HG02763 (cell line): ENCODE measurements at regions not wholly inside any gene's neighbourhood (a gene's known extent, or its start where the extent isn't known, plus 50 kb on each side); places are given as distances from the start of the nearest gene placed in this dataset.

Experiments
- ATAC-seq: cut with Tn5 transposase; IDR thresholded peaks from one replicate; pipeline ENCODE4 v1.9.1; 2021; ENCODE audit warnings: mild to moderate bottlenecking, moderate library complexity; ENCODE audit not compliant: unreplicated experiment

DNA sequence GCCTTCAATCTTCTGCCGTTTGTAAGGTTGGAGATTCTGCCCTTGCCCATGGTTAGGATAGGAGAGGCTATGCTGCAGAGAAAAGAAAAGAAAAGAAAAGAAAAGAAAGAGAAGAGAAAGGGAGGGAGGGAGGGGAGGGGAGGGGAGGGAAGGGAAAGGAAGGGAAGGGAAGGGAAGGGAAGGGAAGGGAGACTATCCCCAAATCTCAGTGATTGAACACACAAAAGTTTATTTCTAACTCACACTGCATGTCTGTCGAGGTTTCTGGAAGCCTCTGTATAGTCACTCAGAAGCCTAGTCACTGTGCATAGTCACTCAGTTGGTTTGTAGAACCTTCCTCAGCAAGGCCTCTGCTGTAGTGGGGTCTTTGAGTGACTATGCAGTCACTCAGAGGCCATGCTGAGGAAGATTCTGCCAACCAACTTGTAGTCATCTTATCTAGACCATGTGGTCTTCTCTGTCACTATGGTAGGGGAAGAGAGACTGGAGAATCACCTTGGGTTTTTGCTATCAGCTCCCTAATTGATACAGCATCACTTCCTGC lies 52.3 kb upstream of the ABCC9 start:
- ATAC-seq: no peak

DNA sequence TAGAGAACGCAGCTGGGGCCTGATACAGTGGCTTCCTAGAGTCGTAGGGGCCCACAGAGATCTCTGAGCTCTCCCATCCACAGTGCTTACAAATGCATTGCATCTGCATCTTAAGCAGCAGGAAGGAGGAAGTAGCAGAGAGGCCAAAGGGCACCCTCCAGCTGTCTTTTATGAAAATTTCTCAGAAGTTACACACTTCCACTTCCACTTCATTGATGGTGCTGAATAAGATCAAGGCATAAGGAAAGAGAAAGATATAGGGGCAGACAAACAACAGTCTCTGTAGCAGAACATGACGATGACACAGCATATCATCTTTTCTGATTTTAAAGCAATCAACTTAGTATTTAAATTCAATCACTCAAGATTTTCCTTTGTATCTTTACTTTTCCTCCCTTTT lies 51.6 kb upstream of the ABCC9 start:
- ATAC-seq: peak; percentile 85

DNA sequence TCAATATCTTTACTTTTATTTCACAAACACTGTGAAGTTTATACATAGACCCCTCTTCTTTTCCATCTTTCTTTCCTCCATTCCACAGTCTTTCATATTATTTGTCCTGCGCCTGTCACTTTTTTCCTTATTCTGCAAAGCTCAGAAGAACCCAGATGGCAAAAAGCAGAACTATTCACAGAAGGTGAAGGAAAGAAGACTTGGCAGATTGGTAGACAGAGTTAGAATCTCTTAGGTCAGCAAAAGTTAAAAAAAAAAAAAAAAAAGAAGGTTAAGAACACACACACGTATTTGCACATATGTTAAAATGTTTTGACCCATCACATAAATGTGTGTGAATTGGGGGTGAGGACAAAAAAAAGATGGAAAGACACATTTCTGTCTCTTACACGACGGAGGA lies 50.3 kb upstream of the ABCC9 start:
- ATAC-seq: no peak
